ENCODE measurements at regions not wholly inside any gene's neighbourhood (a gene's known extent, or its start where the extent isn't known, plus 50 kb on each side); places are given as distances from the start of the nearest gene placed in this dataset.

GRCh38 chr1:148372731-148373130 is 110.4 kb downstream of the PPIAL4G start:
- TF ChIP-seq CTCF (IDR thresholded peaks at IDR 0.05): no peak
- TF ChIP-seq POLR2A (IDR thresholded peaks at IDR 0.05): no peak
- no peak for TF ChIP-seq EP300 (IDR thresholded peaks at IDR 0.05; ENCODE audit: low read depth)
- TF ChIP-seq POLR2AphosphoS5 (IDR thresholded peaks at IDR 0.05): peak in 1 of 3 donors; percentile 17

All from transverse colon (tissue), 4 donors.